ENCODE measurements at regions not wholly inside any gene's neighbourhood (a gene's known extent, or its start where the extent isn't known, plus 50 kb on each side); places are given as distances from the start of the nearest gene placed in this dataset.

DNA sequence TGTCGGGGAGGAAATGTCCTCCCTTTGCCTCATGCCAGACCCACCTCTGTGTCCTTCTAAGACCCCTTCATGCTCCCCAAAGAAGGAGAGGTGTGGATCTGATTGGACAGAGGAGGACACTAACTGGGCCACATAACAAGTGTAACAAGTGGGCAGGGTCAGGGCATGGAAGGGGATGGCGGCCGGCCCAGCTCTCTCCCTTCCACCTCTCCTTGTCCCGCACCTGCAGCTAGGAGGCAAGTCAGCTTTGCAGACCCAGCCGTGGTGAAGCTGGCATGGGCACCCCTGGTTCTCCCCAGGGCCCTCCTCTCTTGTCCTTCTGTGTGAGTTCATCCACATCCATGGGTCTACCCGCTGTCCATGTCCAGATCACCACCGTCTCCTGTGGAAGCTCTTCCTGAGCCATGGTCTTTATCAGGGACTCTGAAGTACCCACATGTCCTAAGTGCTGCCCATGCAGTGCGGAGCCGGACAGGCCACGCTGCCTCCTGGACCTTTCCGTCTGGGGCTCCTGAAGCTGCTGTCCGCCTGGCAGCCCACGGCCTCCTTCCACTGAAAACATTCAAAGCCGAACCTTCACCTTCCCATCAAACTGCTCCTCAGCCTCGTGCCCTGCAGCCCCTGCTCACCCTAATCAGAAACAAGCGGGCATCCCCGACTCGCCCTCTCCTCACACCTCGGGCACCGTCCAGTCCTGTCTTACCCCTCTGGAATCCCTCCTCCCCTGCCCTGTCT lies 460.5 kb downstream of the PTPRU start:
- TF ChIP-seq CTCF (IDR thresholded peaks at IDR 0.05): no peak
- TF ChIP-seq CEBPB (IDR thresholded peaks at IDR 0.05): no peak
- TF ChIP-seq POLR2A (IDR thresholded peaks at IDR 0.05; ENCODE audit: low read length): no peak
- TF ChIP-seq EP300 (IDR thresholded peaks at IDR 0.05): no peak
- no peak for TF ChIP-seq KDM1A (IDR thresholded peaks at IDR 0.05; ENCODE audit: low read depth)
